H1 (cell line): ENCODE measurements at regions not wholly inside any gene's neighbourhood (a gene's known extent, or its start where the extent isn't known, plus 50 kb on each side); places are given as distances from the start of the nearest gene placed in this dataset.

Source experiments
- CTCF ChIA-PET: fragments of 300-600 bp; sonication (Branson Sonifier 250); formaldehyde crosslinking; loops from one replicate; lab custom pipeline; 2021; ENCODE audit not compliant: partially characterized antibody; lab: Charles Lee
- POLR2A ChIA-PET: fragments of 300-600 bp; sonication (Branson Sonifier 250); formaldehyde crosslinking; loops from one replicate; lab custom pipeline; 2021; ENCODE audit warnings: inconsistent platforms; ENCODE audit not compliant: partially characterized antibody; lab: Charles Lee
- DNase-seq, 2 experiments: peaks; one replicate each; pipeline versions ENCODE4 v3.0.0 to v3.0.0-alpha.2; 2010 to 2022; ENCODE audit warnings: low spot score in 2 of 2, low read depth in 1 of 2, mixed read lengths in 1 of 2
- FAIRE-seq: peaks from 2 replicates; lab custom pipeline; 2011; peaks lifted over from hg19 to GRCh38; lab: Jason Lieb, UNC
- H2AFZ ChIP-seq: 2 replicates; pipeline ENCODE4 v1.8.1; 2012; ENCODE audit warnings: low read length, inconsistent platforms
- H2AK5ac ChIP-seq: 2 replicates; pipeline ENCODE4 v1.6.1; 2013; ENCODE audit warnings: low read depth, low read length
- H2BK120ac ChIP-seq: replicated peaks from 2 replicates; pipeline ENCODE3; 2013; ENCODE audit warnings: low read depth, low read length, inconsistent platforms
- H2BK12ac ChIP-seq: 2 replicates; pipeline ENCODE4 v1.6.1; 2013; ENCODE audit warnings: low read depth, low read length
- H2BK15ac ChIP-seq: 2 replicates; pipeline ENCODE4 v1.6.1; 2013; ENCODE audit warnings: low read length
- H2BK20ac ChIP-seq: 2 replicates; pipeline ENCODE4 v1.6.1; 2013; ENCODE audit warnings: low read length
- H2BK5ac ChIP-seq: 2 replicates; pipeline ENCODE4 v1.6.1; 2013; ENCODE audit warnings: low read depth, low read length
- H3K14ac ChIP-seq: 2 replicates; pipeline ENCODE4 v1.6.1; 2013; ENCODE audit warnings: inconsistent platforms; ENCODE audit not compliant: insufficient read length
- H3K18ac ChIP-seq: 2 replicates; pipeline ENCODE4 v1.6.1; 2013; ENCODE audit warnings: low read length; ENCODE audit errors: extremely low read depth
- H3K23ac ChIP-seq: 2 replicates; pipeline ENCODE4 v1.6.1; 2013; ENCODE audit warnings: inconsistent platforms; ENCODE audit not compliant: insufficient read length
- H3K23me2 ChIP-seq: 2 replicates; pipeline ENCODE4 v1.6.1; 2013; ENCODE audit warnings: low read depth, low read length
- H3K27ac ChIP-seq: 2 replicates; pipeline ENCODE4 v1.6.1; 2011; ENCODE audit warnings: low read depth, low read length, inconsistent platforms
- H3K27me3 ChIP-seq, 4 experiments: replicated peaks in 1 of 4; 1 replicate in 1 of 4; 2 replicates in 3 of 4; pipeline versions ENCODE4 v1.6.1 to v1.8.1; 2011 to 2013; ENCODE audit warnings: low read length in 3 of 4, mild to moderate bottlenecking in 3 of 4, inconsistent platforms in 2 of 4, mixed read lengths in 2 of 4, moderate library complexity in 1 of 4; ENCODE audit not compliant: control insufficient read depth in 3 of 4, insufficient read depth in 3 of 4; ENCODE audit errors: extremely low read depth in 1 of 4
- H3K36me3 ChIP-seq, 4 experiments: 2 replicates each; pipeline versions ENCODE4 v1.6.1 to v1.8.1; 2011 to 2013; ENCODE audit warnings: mild to moderate bottlenecking in 4 of 4, low read length in 3 of 4, moderate library complexity in 2 of 4, control low read depth in 1 of 4, inconsistent platforms in 1 of 4; ENCODE audit not compliant: insufficient read depth in 4 of 4, control insufficient read depth in 2 of 4
- H3K4ac ChIP-seq: replicated peaks from 2 replicates; pipeline ENCODE3; 2013; ENCODE audit warnings: low read length, low read depth, mixed read lengths, inconsistent platforms; ENCODE audit not compliant: insufficient read length
- H3K4me1 ChIP-seq, 4 experiments: replicated peaks in 1 of 4; 1 replicate in 1 of 4; 2 replicates in 3 of 4; pipeline versions ENCODE4 v1.6.1 to v1.8.1; 2011 to 2013; ENCODE audit warnings: low read length in 3 of 4, inconsistent platforms in 2 of 4, mixed read lengths in 1 of 4; ENCODE audit not compliant: insufficient read depth in 4 of 4, control insufficient read depth in 3 of 4
- H3K4me2 ChIP-seq, 2 experiments: 2 replicates each; pipeline versions ENCODE4 v1.6.1 to v1.8.1; 2011 to 2013; ENCODE audit warnings: low read depth in 2 of 2, low read length in 2 of 2, control low read depth in 1 of 2, inconsistent platforms in 1 of 2, mild to moderate bottlenecking in 1 of 2; ENCODE audit not compliant: insufficient read depth in 1 of 2
- H3K4me3 ChIP-seq, 4 experiments: fragments of 200-600, 300-600 bp in 1 of 4; sonication (generic), shearing (Covaris generic), sonication (Bioruptor Twin) in 1 of 4; 2 replicates each; pipeline versions ENCODE4 v1.5.1 to v1.8.1; 2011 to 2016; ENCODE audit warnings: low read length in 4 of 4, low read depth in 3 of 4, control low read depth in 2 of 4, inconsistent platforms in 2 of 4, mild to moderate bottlenecking in 2 of 4, mixed read lengths in 1 of 4, moderate library complexity in 1 of 4; ENCODE audit not compliant: insufficient read depth in 2 of 4; ENCODE audit errors: extremely low read depth in 1 of 4
- H3K56ac ChIP-seq: replicated peaks from 2 replicates; pipeline ENCODE3; 2013; ENCODE audit warnings: low read depth, mild to moderate bottlenecking, mixed read lengths, low read length, inconsistent platforms; ENCODE audit not compliant: insufficient read length
- H3K79me1 ChIP-seq: 2 replicates; pipeline ENCODE4 v1.6.1; 2013; ENCODE audit warnings: low read depth, low read length, control low read depth
- H3K79me2 ChIP-seq, 2 experiments: 2 replicates each; pipeline versions ENCODE4 v1.6.1 to v1.8.1; 2012 to 2013; ENCODE audit warnings: low read length in 2 of 2, mild to moderate bottlenecking in 2 of 2, inconsistent platforms in 1 of 2; ENCODE audit not compliant: insufficient read depth in 2 of 2, control insufficient read depth in 1 of 2
- H3K9ac ChIP-seq, 4 experiments: replicated peaks in 1 of 4; 1 replicate in 1 of 4; 2 replicates in 3 of 4; pipeline versions ENCODE4 v1.6.1 to v1.8.1; 2011 to 2013; ENCODE audit warnings: low read depth in 3 of 4, low read length in 3 of 4, control low read depth in 2 of 4, mild to moderate bottlenecking in 2 of 4, moderate library complexity in 2 of 4, inconsistent platforms in 1 of 4; ENCODE audit errors: extremely low read depth in 1 of 4
- H3K9me3 ChIP-seq, 2 experiments: 2 replicates each; pipeline versions ENCODE4 v1.6.1 to v1.8.1; 2012 to 2013; ENCODE audit warnings: mild to moderate bottlenecking in 2 of 2, moderate library complexity in 2 of 2, control low read depth in 1 of 2, inconsistent platforms in 1 of 2, low read depth in 1 of 2, low read length in 1 of 2, mixed read lengths in 1 of 2; ENCODE audit not compliant: insufficient read depth in 2 of 2
- H4K20me1 ChIP-seq, 2 experiments: replicated peaks in 1 of 2; 2 replicates each; pipeline versions ENCODE3 to v1.8.1; 2011 to 2013; ENCODE audit warnings: inconsistent platforms in 2 of 2, low read length in 2 of 2, mild to moderate bottlenecking in 1 of 2; ENCODE audit not compliant: insufficient read depth in 2 of 2, control insufficient read depth in 1 of 2
- H4K5ac ChIP-seq: 2 replicates; pipeline ENCODE4 v1.6.1; 2013; ENCODE audit warnings: low read length, low read depth, mixed read lengths, inconsistent platforms; ENCODE audit not compliant: insufficient read length
- H4K8ac ChIP-seq: 2 replicates; pipeline ENCODE4 v1.8.0; 2013; ENCODE audit warnings: mild to moderate bottlenecking, moderate library complexity, low read length, inconsistent platforms; ENCODE audit not compliant: insufficient read depth; ENCODE audit errors: extremely low read depth
- H4K91ac ChIP-seq: replicated peaks from 2 replicates; pipeline ENCODE3; 2013; ENCODE audit warnings: low read length, mixed read lengths, inconsistent platforms; ENCODE audit not compliant: insufficient read length
- CHD1 ChIP-seq: IDR thresholded peaks from 2 replicates; pipeline ENCODE4 v1.6.1; 2012; ENCODE audit warnings: low read depth, low read length, improper control_type of control experiment
- KDM4A ChIP-seq: IDR thresholded peaks from one replicate; pipeline ENCODE4 v1.7.1; 2012; ENCODE audit warnings: low read depth, mild to moderate bottlenecking, moderate library complexity, low read length, inconsistent platforms; ENCODE audit not compliant: severe bottlenecking
- NANOG ChIP-seq: IDR thresholded peaks from 2 replicates; pipeline ENCODE4 v1.6.1; 2011; ENCODE audit warnings: low read length, low read depth, mild to moderate bottlenecking, inconsistent platforms; ENCODE audit not compliant: insufficient read depth, poor library complexity, severe bottlenecking
- RAD21 ChIP-seq, 2 experiments: IDR thresholded peaks in 1 of 2; conservative IDR thresholded peaks in 1 of 2; 2 replicates each; pipeline ENCODE4 v1.6.1; 2011; ENCODE audit warnings: low read depth in 2 of 2, low read length in 2 of 2, improper control_type of control experiment in 1 of 2, inconsistent platforms in 1 of 2, mild to moderate bottlenecking in 1 of 2, moderate library complexity in 1 of 2
- RFX5 ChIP-seq: IDR thresholded peaks from 2 replicates; pipeline ENCODE4 v1.6.1; 2011; ENCODE audit warnings: low read depth, low read length, improper control_type of control experiment, borderline replicate concordance
- RXRA ChIP-seq: IDR thresholded peaks from 2 replicates; pipeline ENCODE4 v1.6.1; 2011; ENCODE audit warnings: low read depth, mild to moderate bottlenecking, low read length, moderate library complexity; ENCODE audit not compliant: insufficient read depth
- SIRT6 ChIP-seq: IDR thresholded peaks from one replicate; pipeline ENCODE4 v1.7.1; 2012; ENCODE audit warnings: low read length, inconsistent platforms
- SRF ChIP-seq: IDR thresholded peaks from 2 replicates; pipeline ENCODE4 v1.6.1; 2011; ENCODE audit warnings: mild to moderate bottlenecking, low read depth, low read length, moderate library complexity
- WGBS, 2 experiments: shearing (Covaris generic) in 1 of 2; methylation state at CpG; one replicate each; pipeline versions ENCODE4 v1.1.6 to v1.1.7; 2013 to 2015; ENCODE audit warnings: low lambda C conversion rate in 2 of 2, mixed read lengths in 2 of 2, inconsistent platforms in 1 of 2, low coverage in 1 of 2, missing lambda C conversion rate in 1 of 2; ENCODE audit not compliant: insufficient replicate concordance in 2 of 2, insufficient coverage in 1 of 2, insufficient read length in 1 of 2; ENCODE audit errors: extremely low coverage in 1 of 2, missing lambda C conversion rate in 1 of 2; 5-methylcytosine and 5-hydroxymethylcytosine counted together
- TF ChIP-seq, protein P1 (sequence below), 3 experiments: IDR thresholded peaks; 1 replicate in 2 of 3; 2 replicates in 1 of 3; pipeline versions ENCODE4 v1.5.1 to v1.6.1; 2011; ENCODE audit warnings: low read length in 3 of 3, mild to moderate bottlenecking in 3 of 3, inconsistent platforms in 2 of 3, low read depth in 1 of 3, moderate library complexity in 1 of 3; ENCODE audit not compliant: insufficient read depth in 1 of 3; ENCODE audit errors: control extremely low read depth in 1 of 3

DNA sequence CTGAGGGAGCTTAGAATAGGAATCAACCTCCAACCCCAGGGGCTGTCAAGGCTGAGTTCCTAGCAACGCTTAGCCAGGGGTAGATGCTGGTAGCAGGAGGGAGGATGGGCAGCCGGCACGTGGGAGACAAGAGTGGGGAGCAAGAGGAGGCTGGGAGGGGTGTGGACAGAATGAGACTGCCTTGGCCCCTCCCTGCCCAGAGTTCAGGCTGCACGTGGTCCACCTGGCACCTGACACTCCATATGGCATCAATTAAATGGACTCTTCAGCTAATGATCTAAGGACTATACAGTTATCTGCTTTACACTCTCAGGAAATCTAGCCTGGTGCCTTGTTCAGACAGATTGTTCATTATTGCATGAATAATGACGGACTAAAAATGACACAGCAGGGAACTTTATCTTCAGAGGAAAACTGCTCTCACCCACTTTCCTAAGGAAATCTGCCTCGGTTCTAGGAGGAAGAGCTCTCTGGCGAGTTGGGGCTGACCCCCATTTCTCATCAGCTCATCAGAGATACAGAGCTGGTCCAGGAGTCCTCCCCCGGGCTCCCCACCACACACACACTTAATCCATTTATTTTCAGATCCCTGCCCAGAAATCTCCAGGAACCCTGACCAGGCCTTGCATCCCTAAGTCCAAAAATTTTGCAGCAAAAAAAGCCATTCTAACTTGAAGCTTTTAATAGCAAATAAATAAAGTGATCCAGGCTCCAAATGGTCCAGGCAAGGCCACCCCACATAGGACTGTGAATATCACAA, 102.1 kb upstream of the CDC42EP3 start:
- Histone ChIP-seq H2BK5ac (no peak overlapping the region), H4K5ac (no peak overlapping the region), H3K14ac (no peak overlapping the region), H3K23me2 (no peaks in the 10 kb centered on the region), H4K8ac (no peak overlapping the region), H3K56ac (no peak overlapping the region), H2BK120ac (no peak overlapping the region), H3K27ac (no peak overlapping the region), H3K4me1 (peaks cover 2 to 6% (median 3%) of the 10 kb centered on the region in 4 experiments; a peak in 4 of 7 replicates), H3K18ac (no peak overlapping the region), H3K9ac (no peak overlapping the region), H3K9me3 (no peaks in the 10 kb centered on the region; a peak in 1 of 4 replicates), H2BK12ac (no peak overlapping the region), H3K79me2 (no peaks in the 10 kb centered on the region), H3K79me1 (no peaks in the 10 kb centered on the region), H3K4me2 (no peak overlapping the region), H3K23ac (no peak overlapping the region), H3K36me3 (no peaks in the 10 kb centered on the region), H4K91ac (no peak overlapping the region), H4K20me1 (no peaks in the 10 kb centered on the region), H2BK15ac (no peak overlapping the region), H3K4ac (no peak overlapping the region), H3K4me3 (no peak overlapping the region), H3K27me3 (no peaks in the 10 kb centered on the region), H2AFZ (no peak overlapping the region), H2AK5ac (no peak overlapping the region), H2BK20ac (no peak overlapping the region)
- ChIA-PET POLR2A (no interaction called here), CTCF (interaction anchor here (1.2 to 1.7 kb wide), 5 partner anchors 9 to 159 kb away, joined by 3 to 5 read pairs (median 3); no protein-coding TSS in a partner anchor)
- no peak for FAIRE-seq
- 95% methylated on average over 8 of the region's 8 CpGs; no CpG with 5 or more reads in 1 of the 2 experiments for WGBS, 2 experiments
- DNase-seq = no peak
- TF ChIP-seq CHD1 = no peak
- TF ChIP-seq NANOG = no peak
- TF ChIP-seq RAD21 (IDR thresholded peaks at IDR 0.05 in 1 of 2, conservative IDR thresholded peaks at IDR 0.05 in 1 of 2; ENCODE audit: low read depth in 2 of 2, low read length in 2 of 2) = no peak
- no peak for TF ChIP-seq SRF
- no peak for TF ChIP-seq RXRA
- no peak for TF ChIP-seq SIRT6
- no peak for TF ChIP-seq KDM4A
- TF ChIP-seq, protein P1, sequence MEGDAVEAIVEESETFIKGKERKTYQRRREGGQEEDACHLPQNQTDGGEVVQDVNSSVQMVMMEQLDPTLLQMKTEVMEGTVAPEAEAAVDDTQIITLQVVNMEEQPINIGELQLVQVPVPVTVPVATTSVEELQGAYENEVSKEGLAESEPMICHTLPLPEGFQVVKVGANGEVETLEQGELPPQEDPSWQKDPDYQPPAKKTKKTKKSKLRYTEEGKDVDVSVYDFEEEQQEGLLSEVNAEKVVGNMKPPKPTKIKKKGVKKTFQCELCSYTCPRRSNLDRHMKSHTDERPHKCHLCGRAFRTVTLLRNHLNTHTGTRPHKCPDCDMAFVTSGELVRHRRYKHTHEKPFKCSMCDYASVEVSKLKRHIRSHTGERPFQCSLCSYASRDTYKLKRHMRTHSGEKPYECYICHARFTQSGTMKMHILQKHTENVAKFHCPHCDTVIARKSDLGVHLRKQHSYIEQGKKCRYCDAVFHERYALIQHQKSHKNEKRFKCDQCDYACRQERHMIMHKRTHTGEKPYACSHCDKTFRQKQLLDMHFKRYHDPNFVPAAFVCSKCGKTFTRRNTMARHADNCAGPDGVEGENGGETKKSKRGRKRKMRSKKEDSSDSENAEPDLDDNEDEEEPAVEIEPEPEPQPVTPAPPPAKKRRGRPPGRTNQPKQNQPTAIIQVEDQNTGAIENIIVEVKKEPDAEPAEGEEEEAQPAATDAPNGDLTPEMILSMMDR (IDR thresholded peaks at IDR 0.05; ENCODE audit: control extremely low read depth in 1 of 3, insufficient read depth in 1 of 3, low read depth in 1 of 3, low read length in 3 of 3) = no peak
- no peak for TF ChIP-seq RFX5
